ENCODE measurements at regions not wholly inside any gene's neighbourhood (a gene's known extent, or its start where the extent isn't known, plus 50 kb on each side); places are given as distances from the start of the nearest gene placed in this dataset.

DNA sequence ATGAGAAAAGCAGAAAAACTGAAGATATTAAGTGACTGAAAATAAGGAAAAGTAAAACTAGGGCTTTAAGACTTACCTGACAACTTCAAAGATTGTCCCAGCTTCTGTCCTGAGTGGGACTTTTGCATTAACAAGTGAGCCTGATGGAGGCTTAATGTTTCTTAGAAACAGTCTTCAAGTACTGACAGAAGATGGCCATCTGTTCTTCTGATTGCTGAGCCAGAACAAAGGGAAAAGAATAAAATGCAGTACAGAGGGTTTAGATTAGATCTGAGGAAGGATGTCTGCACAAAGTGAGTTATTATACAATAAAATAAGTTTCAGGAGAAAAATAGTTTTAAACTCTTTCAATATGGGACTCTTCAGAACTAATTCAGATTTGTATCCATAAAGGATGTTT, 500.7 kb downstream of the CETN3 start:
- no peak for DNase-seq

DNA sequence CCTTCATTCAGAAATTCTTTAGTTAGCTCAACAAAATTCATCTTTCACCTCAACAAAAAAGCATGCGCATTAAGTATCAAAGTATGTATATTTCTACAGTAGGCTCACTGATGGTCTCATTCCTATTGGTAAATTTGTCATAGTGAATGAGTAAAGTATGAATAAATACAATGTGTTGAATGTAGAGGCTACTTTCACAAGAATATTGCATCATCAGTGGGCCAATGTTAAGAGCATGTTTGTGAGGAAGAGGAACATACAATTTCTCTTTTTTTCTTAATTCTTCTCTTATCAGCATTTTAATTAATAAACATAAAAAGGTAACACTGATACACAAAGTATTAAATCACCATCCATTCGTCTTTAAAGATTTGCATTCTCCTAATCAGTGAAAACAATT, 505.1 kb downstream of the CETN3 start:
- DNase-seq = no peak

DNA sequence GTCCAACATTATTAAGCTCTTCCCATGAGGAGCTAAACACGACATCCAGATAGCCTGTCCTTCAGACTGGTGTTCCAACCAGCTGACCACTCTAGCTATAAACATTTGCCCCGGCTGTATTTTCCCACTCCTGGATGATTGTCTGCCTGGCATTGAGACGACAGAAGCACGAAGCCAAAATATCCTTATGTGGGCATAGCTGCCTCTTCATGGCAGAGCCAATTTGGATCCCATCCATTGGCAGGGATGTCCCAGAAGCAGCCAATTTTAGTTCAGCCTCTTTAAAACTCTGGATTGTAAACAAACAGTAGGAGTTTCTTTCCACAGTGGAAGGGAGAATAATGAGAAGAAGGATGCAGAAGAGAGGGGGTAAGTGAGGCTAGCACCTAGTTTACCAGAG, 507.6 kb downstream of the CETN3 start:
- no peak for DNase-seq

GRCh38 chr5:89901346-89901745, 508.2 kb downstream of the CETN3 start:
- DNase-seq = no peak

GRCh38 chr5:89900346-89900745, 509.2 kb downstream of the CETN3 start:
- DNase-seq = no peak

- DNase-seq = no peak
Observed at GRCh38 chr5:89899559-89899958, 510.0 kb downstream of the CETN3 start.

DNA sequence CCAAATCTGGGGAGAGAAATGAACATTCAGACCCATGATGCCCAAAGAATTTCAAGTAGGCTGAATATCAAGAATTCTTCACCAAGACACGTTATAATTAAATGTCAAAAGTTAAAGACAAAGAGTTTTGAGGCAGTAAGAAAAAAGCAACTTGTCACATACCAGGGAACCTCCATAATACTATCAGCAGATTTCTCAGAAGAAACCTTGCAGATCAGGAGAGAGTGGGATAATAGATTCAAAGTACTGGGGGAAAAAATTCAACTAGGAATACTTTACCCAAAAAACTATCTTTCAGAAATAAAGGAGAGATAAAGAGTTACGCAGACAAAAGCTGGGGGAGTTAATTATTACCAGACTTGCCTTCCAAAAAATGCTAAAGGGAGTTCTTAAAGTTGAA, 516.0 kb downstream of the CETN3 start:
- no peak for DNase-seq

DNA sequence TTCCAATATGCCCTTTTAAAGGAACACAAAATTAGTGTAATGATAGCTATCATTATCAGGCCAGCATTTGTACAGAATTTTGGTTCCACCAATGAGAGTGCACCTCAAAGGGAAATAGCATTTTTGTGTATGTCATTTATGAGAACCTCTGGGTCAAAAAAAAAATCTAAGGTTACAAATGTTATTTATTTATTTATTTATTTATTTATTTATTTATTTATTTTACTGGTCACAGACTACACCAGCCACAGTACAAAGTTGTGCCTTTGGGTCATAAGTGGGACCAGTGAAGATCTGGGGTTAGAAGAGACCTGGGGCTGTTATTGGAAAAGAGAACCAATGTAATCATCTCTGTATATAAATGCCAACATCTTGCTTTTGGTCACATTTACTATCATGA, 523.9 kb downstream of the CETN3 start:
- DNase-seq = no peak

DNA sequence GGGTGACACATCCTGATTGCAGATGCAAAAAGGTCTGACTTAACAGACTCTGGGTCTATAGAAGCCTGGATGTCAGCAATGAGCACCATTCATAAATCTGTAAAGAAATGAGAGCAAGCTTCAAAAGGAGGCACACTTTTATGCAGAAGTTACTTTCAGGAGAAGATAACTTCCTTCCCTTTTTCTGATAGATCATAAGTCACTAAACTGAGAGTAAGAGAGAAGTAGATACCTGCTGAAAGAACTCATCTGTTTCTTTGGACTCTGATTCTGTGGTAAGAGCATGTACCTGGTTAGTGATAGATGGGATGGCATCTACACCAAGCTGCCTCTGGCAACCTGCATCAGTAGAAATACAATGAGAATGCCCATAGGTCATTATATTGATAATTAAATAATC, 525.6 kb downstream of the CETN3 start:
- peak; percentile 15 to 52 for DNase-seq

GRCh38 chr5:89878140-89879132, 531.1 kb downstream of the CETN3 start:
- DNase-seq = peak; percentile 29 to 40

- DNase-seq = no peak
Observed at GRCh38 chr5:89871906-89872305, 537.6 kb downstream of the CETN3 start.

- no peak for DNase-seq
Observed at GRCh38 chr5:89869346-89869745, 540.2 kb downstream of the CETN3 start.

- no peak for DNase-seq
Observed at GRCh38 chr5:89866410-89866809, 543.1 kb downstream of the CETN3 start.

GRCh38 chr5:89864941-89865340, 544.6 kb downstream of the CETN3 start:
- no peak for DNase-seq

DNA sequence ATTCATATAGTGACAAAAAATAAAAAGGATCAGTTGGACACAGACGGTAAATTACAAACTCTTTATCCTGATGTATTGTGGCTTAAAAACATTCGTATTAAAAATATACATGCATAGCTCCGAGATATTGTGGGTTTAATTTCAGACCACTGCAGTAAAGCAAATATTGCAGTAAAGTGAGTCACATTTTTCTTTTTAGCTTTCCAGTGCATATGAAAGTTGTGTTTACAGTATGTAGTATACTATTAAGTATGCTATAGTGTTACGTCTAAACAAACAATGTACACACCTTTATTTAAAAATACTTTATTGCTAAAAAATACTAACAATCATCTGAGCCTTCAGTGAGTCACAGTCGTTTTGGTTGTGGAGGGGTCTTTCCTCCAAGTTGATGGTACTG, 551.8 kb downstream of the CETN3 start:
- no peak for DNase-seq

DNA sequence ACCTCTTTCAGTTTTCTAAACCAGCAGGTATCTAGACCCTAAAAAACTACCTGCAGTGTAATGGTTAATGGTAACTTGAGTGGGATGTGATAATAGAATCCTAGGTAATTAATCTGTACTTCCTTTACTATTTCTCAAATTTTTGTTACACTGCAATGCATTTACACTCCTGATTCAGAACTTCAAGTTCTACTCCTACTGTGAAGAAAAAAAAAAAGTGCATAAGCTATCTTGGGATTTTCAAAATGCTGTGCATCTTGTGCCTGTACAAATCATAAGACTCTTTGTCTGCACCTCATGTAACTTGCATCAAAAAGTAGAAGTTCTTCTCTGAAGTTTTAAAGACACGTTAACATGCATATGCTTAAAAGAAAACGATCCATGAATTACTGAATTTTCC, 554.1 kb downstream of the CETN3 start:
- DNase-seq = no peak

DNA sequence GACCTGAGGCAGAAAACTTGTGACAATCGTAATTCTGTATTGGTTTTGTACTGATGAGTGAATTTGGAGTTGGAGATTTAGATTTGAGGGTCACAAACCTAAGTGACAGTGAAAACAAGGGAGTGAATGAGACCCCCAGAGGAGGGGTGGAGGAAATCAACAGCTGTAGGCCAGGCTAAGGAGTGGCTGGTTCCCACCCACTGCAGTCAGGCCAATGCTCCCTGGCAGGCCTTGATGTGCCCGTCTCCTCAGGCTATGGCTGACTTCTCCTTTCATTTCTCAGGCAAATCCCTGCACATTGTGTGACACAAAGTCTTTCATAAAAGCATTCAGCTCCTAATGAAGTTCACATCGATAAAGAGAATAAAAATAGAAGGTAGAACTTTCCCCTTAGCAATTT, 557.6 kb downstream of the CETN3 start:
- no peak for DNase-seq

GRCh38 chr5:89850513-89850865, 559.1 kb downstream of the CETN3 start:
- DNase-seq = no peak

DNA sequence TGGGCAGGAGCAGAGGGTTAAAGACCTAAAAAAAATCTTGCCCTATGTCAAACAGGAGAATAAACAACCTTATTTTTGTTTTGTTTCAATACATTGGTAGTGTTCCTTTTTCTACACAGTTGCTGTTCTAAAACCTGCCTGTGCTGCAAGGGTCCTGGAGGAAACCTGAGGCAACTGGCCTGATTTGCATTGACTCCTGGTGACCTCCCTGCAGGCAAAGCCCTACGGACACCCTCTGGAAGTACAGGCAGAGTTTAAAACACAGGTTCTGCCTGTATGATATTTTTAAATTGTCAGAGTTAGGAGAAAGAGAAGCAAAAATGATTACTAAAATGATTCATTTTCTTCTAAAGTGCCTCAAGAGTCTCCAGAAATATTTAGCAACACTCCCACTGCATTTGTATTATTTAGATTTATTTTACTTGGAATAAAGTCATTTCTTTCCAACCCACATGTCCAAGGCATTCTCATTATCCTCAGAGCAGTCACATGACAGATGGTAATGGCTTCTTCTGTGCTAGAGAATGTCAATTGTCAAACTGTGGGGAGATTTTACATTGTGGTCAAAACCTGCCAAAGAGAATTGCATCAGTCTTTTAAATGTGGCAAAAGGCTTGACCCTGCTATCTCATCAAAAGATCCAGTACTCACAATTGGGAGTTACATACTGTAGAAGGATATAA, 559.6 kb downstream of the CETN3 start:
- DNase-seq = no peak

DNA sequence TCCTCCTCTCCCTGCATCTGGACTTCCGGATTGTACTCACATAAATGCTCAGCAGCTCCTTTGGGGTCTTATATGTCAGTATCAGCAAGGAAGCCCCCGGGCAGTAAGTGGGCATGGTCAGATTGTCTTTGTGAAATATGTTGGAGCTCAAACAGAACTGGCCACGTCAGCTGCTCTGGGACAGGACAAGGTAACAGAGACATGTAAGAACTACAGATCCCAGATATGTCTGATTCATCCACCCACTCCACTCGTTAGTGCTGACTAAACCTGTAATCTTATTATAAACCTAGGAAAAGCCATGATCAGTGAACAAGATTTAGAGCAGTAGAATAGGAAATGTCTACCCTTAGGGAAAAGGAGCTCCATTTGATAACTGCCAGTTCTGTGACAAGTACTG, 561.8 kb downstream of the CETN3 start:
- DNase-seq = no peak

GRCh38 chr5:89844548-89844947, 565.0 kb downstream of the CETN3 start:
- no peak for DNase-seq

DNA sequence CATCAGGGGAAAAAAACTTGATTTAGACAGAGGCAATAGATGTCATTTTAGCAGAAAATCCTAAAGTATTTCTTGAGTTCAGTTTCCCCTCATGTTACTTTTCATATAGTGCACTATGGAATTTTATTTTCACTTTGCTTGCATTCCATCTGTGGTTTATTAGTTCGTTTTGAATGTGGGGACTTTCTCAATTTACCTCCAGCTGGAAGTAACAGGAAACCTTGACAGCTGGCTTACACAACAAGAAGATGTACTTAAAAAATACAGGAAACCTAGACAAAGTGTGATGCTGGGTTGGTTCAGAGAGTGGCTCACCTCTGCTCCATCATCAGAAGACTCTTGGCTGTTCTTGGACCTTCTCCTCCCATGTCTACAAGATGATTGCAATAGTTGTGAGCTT, 567.0 kb downstream of the CETN3 start:
- no peak for DNase-seq

DNA sequence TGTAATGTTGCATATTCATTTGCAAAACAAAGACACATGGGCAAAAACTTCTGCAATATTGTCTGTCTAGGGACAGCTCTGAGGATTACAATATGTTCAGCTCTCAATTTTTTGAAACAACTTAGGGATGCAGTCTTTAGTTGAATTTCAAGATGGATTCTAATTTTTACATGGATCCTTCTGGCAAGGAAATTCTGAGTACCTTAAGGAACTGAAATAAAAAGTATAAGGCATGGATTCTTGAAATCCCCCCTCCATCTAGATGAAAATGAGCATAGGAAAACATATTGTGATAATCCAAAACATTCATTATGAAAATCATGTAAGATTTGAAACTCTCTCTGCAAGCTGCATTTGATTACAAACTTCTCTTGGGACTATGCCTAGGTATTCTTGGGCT, 568.6 kb downstream of the CETN3 start:
- no peak for DNase-seq

DNA sequence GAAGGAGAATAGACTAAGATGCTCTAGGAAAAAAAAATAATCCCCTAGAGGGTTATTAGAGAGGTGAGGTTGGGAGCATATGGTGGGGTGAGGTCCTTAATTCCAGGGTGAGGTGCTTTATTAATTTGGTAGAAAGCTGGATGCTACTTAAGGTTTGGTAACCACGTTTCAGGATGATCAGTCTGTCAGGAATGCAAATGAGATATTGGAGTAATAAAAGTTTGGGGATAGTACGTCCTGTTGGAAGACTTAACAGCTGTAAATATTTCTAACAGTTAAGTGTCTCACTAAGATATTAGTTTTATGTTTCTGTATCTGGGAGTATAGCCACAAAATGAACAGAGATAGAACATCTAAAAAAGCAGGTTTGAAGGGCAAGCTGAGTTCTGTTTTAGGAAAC, 578.9 kb downstream of the CETN3 start:
- no peak for DNase-seq

All from Kasumi-1 (cell line).